ENCODE measurements at regions not wholly inside any gene's neighbourhood (a gene's known extent, or its start where the extent isn't known, plus 50 kb on each side); places are given as distances from the start of the nearest gene placed in this dataset.
"Not testable (repeated sequence)": the region's sequence is repeated elsewhere in the genome, so short reads cannot be mapped to it uniquely, and the experiment has no call there.

- DNase-seq: no peak
Observed at GRCh38 chr7:157467496-157468212, 130.8 kb downstream of the DNAJB6 start.

GRCh38 chr7:157468221-157469111 lies 131.7 kb downstream of the DNAJB6 start:
- DNase-seq: no peak

GRCh38 chr7:157469181-157470016 lies 132.6 kb downstream of the DNAJB6 start:
- DNase-seq: no peak

- no peak for DNase-seq
Observed at GRCh38 chr7:157470017-157470322, 133.2 kb downstream of the DNAJB6 start.

- DNase-seq: no peak
Observed at GRCh38 chr7:157470701-157471131, 133.9 kb downstream of the DNAJB6 start.

GRCh38 chr7:157471259-157472125 lies 134.7 kb downstream of the DNAJB6 start:
- DNase-seq: no peak

- DNase-seq: no peak
Observed at GRCh38 chr7:157472311-157473050, 135.7 kb downstream of the DNAJB6 start.

GRCh38 chr7:157473051-157473569 lies 136.3 kb downstream of the DNAJB6 start:
- DNase-seq: no peak

- peak; percentile 62 for DNase-seq
Observed at GRCh38 chr7:157474685-157475084, 137.9 kb downstream of the DNAJB6 start.

- no peak for DNase-seq
Observed at GRCh38 chr7:157475095-157475494, 138.3 kb downstream of the DNAJB6 start.

GRCh38 chr7:157475601-157476000 lies 138.8 kb downstream of the DNAJB6 start:
- DNase-seq: no peak

GRCh38 chr7:157476201-157476600 lies 139.4 kb downstream of the DNAJB6 start:
- no peak for DNase-seq

GRCh38 chr7:157476654-157477549 lies 140.1 kb downstream of the DNAJB6 start:
- DNase-seq: no peak

- DNase-seq: no peak
Observed at GRCh38 chr7:157477550-157478212, 140.9 kb downstream of the DNAJB6 start.

GRCh38 chr7:157478611-157479010 lies 141.8 kb downstream of the DNAJB6 start:
- DNase-seq: not testable (repeated sequence)

- DNase-seq: no peak
Observed at GRCh38 chr7:157479326-157479725, 142.5 kb downstream of the DNAJB6 start.

- no peak for DNase-seq
Observed at GRCh38 chr7:157480371-157481050, 143.7 kb downstream of the DNAJB6 start.

- no peak for DNase-seq
Observed at GRCh38 chr7:157481389-157481788, 144.6 kb downstream of the DNAJB6 start.

- DNase-seq: no peak
Observed at GRCh38 chr7:157482025-157482424, 145.2 kb downstream of the DNAJB6 start.

Data from hematopoietic multipotent progenitor cell treated with erythropoietin and hydrocortisone succinate and interleukin-3 and kit ligand, for 8 days (in vitro differentiated cells).